Forelimb muscle (tissue), 1 donor: ENCODE measurements at regions not wholly inside any gene's neighbourhood (a gene's known extent, or its start where the extent isn't known, plus 50 kb on each side); places are given as distances from the start of the nearest gene placed in this dataset.
"Not testable (repeated sequence)": the region's sequence is repeated elsewhere in the genome, so short reads cannot be mapped to it uniquely, and the experiment has no call there.

Source experiments
- DNase-seq: peaks from one replicate; pipeline ENCODE4 v3.0.0-alpha.2; 2013; ENCODE audit warnings: low read depth

GRCh38 chr2:242069938-242070395, 200.4 kb downstream of the RTP5 start:
- DNase-seq = not testable (repeated sequence)

- DNase-seq = not testable (repeated sequence)
Observed at GRCh38 chr2:242070726-242071125, 201.2 kb downstream of the RTP5 start.

GRCh38 chr2:242071377-242071776, 201.8 kb downstream of the RTP5 start:
- DNase-seq = not testable (repeated sequence)

- DNase-seq = not testable (repeated sequence)
Observed at GRCh38 chr2:242071936-242072335, 202.4 kb downstream of the RTP5 start.

GRCh38 chr2:242075168-242075567, 205.6 kb downstream of the RTP5 start:
- DNase-seq = no peak

- no peak for DNase-seq
Observed at GRCh38 chr2:242075696-242076095, 206.2 kb downstream of the RTP5 start.

- DNase-seq = not testable (repeated sequence)
Observed at GRCh38 chr2:242076184-242076583, 206.7 kb downstream of the RTP5 start.

GRCh38 chr2:242078426-242078825, 208.9 kb downstream of the RTP5 start:
- DNase-seq = not testable (repeated sequence)

GRCh38 chr2:242079792-242080191, 210.3 kb downstream of the RTP5 start:
- DNase-seq = not testable (repeated sequence)

GRCh38 chr2:242080575-242081214, 211.2 kb downstream of the RTP5 start:
- not testable (repeated sequence) for DNase-seq

GRCh38 chr2:242084034-242084433, 214.5 kb downstream of the RTP5 start:
- not testable (repeated sequence) for DNase-seq

GRCh38 chr2:242085024-242085674, 215.6 kb downstream of the RTP5 start:
- DNase-seq = not testable (repeated sequence)

GRCh38 chr2:242085941-242086621, 216.6 kb downstream of the RTP5 start:
- no peak for DNase-seq

- not testable (repeated sequence) for DNase-seq
Observed at GRCh38 chr2:242088044-242088443, 218.5 kb downstream of the RTP5 start.

GRCh38 chr2:242088471-242089212, 219.1 kb downstream of the RTP5 start:
- peak; percentile 46 for DNase-seq

- DNase-seq = not testable (repeated sequence)
Observed at GRCh38 chr2:242089213-242089549, 219.7 kb downstream of the RTP5 start.

- DNase-seq = not testable (repeated sequence)
Observed at GRCh38 chr2:242097278-242097677, 227.7 kb downstream of the RTP5 start.

GRCh38 chr2:242098034-242098433, 228.5 kb downstream of the RTP5 start:
- DNase-seq = no peak

GRCh38 chr2:242098445-242099128, 229.1 kb downstream of the RTP5 start:
- no peak for DNase-seq

- DNase-seq = not testable (repeated sequence)
Observed at GRCh38 chr2:242103093-242103492, 233.6 kb downstream of the RTP5 start.

GRCh38 chr2:242104202-242104956, 234.8 kb downstream of the RTP5 start:
- not testable (repeated sequence) for DNase-seq
